Breast epithelium (tissue), 3 donors: ENCODE measurements at regions not wholly inside any gene's neighbourhood (a gene's known extent, or its start where the extent isn't known, plus 50 kb on each side); places are given as distances from the start of the nearest gene placed in this dataset.

Source experiments
- POLR2A ChIP-seq: fragments of 450-650 bp; IDR thresholded peaks from one replicate; pipeline ENCODE4 v1.6.1; 2016; ENCODE audit warnings: antibody characterized with exemption, mild to moderate bottlenecking, moderate library complexity
- POLR2AphosphoS5 ChIP-seq, 3 donors: sonication (generic); formaldehyde crosslinking; IDR thresholded peaks; one replicate each; pipeline ENCODE4 v1.6.1; 2017; ENCODE audit warnings: antibody characterized with exemption in 3 of 3

DNA sequence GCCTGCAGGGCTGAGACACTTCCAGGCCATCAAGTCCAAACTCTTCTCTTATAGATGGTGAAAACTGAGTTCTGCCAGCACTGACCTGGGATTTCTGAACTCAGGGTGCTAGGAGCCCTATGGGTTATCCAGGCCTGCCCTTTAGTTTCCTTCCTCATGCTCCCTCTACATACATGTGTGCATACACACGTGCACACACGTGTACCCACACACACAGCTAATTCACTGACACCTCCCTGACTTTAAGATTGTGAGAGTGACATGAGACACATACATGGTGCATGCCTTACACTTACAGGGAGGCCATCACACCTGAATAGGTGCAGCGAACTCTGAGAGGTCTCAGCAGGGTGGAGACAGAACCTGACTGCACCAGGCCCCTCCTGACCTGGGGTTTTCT lies 267.4 kb downstream of the CYP26B1 start:
- TF ChIP-seq POLR2AphosphoS5 (IDR thresholded peaks at IDR 0.05): no peak
- TF ChIP-seq POLR2A: no peak
